Stomach (tissue), 4 donors: ENCODE measurements at regions not wholly inside any gene's neighbourhood (a gene's known extent, or its start where the extent isn't known, plus 50 kb on each side); places are given as distances from the start of the nearest gene placed in this dataset.

Experiments
- EP300 ChIP-seq: sonication (generic); formaldehyde crosslinking; IDR thresholded peaks from one replicate; pipeline ENCODE4 v1.6.1; 2017; ENCODE audit warnings: antibody characterized with exemption
- POLR2AphosphoS5 ChIP-seq, 3 donors: sonication (generic); formaldehyde crosslinking; IDR thresholded peaks; one replicate each; pipeline ENCODE4 v1.6.1; 2016; ENCODE audit warnings: antibody characterized with exemption in 3 of 3
- TF ChIP-seq, protein P1 (sequence below), 7 experiments: fragments of 450-650 bp in 4 of 7; fragments of 200-600 bp in 3 of 7; sonication (generic) in 3 of 7; IDR thresholded peaks; one replicate each; pipeline ENCODE4 v1.5.1; 2016 to 2019; ENCODE audit warnings: antibody characterized with exemption in 7 of 7, control low read depth in 2 of 7, mild to moderate bottlenecking in 1 of 7

DNA sequence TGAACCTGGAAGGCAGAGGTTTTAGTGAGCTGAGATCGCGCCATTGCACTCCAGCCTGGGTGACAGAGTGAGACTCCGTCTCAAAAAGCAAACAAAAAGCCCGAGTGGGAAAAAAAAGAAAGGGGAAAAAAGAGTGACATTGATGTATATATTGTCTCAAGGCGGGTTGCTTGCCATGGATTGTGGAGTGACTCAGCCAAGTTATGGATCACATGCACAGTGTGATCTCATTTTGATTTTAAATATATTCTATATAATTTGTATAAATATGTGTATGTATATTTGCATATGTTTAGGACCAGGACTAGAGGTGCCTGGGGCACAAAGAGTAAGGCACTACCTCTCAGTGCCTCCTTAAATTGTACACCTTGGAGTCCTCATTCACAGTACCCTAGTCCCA is 116.2 kb upstream of the RASSF8 start:
- TF ChIP-seq, protein P1, sequence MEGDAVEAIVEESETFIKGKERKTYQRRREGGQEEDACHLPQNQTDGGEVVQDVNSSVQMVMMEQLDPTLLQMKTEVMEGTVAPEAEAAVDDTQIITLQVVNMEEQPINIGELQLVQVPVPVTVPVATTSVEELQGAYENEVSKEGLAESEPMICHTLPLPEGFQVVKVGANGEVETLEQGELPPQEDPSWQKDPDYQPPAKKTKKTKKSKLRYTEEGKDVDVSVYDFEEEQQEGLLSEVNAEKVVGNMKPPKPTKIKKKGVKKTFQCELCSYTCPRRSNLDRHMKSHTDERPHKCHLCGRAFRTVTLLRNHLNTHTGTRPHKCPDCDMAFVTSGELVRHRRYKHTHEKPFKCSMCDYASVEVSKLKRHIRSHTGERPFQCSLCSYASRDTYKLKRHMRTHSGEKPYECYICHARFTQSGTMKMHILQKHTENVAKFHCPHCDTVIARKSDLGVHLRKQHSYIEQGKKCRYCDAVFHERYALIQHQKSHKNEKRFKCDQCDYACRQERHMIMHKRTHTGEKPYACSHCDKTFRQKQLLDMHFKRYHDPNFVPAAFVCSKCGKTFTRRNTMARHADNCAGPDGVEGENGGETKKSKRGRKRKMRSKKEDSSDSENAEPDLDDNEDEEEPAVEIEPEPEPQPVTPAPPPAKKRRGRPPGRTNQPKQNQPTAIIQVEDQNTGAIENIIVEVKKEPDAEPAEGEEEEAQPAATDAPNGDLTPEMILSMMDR (IDR thresholded peaks at IDR 0.05): no peak
- no peak for TF ChIP-seq EP300
- TF ChIP-seq POLR2AphosphoS5 (IDR thresholded peaks at IDR 0.05): no peak
